ENCODE measurements at regions not wholly inside any gene's neighbourhood (a gene's known extent, or its start where the extent isn't known, plus 50 kb on each side); places are given as distances from the start of the nearest gene placed in this dataset.

DNA sequence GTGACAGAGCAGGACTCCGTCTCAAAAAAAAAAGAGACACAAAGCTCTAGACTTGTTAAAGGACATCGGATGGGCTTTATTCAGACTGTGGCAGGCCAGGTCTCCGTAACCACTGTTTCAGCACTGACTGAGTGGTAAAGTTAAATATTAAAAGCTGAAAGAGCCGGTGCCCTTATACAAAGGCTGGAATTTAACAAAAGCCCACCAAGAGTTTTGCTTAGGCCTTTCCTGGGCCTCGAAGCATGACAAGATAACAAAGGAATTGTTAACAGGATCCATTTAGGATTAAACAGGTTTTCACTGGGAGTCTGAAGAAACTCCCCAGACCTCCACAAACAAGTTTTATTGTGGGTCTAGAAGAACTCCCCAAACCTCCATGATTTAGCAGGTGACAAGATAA lies 727.8 kb downstream of the TYW1 start:
- no peak for DNase-seq
- Histone ChIP-seq H3K4me1 (no peaks in the 10 kb centered on the region), H3K9me3 (peaks cover 0 to 7% (median 0%) of the 10 kb centered on the region in 12 donors), H3K36me3 (no peaks in the 10 kb centered on the region), H3K27me3 (peaks cover 0 to 8% (median 0%) of the 10 kb centered on the region in 9 donors), H3K27ac (no peak overlapping the region), H3K4me3 (no peak overlapping the region)
- ATAC-seq = no peak
- no peak for TF ChIP-seq POLR2A (IDR thresholded peaks at IDR 0.05)
- TF ChIP-seq, protein P1, sequence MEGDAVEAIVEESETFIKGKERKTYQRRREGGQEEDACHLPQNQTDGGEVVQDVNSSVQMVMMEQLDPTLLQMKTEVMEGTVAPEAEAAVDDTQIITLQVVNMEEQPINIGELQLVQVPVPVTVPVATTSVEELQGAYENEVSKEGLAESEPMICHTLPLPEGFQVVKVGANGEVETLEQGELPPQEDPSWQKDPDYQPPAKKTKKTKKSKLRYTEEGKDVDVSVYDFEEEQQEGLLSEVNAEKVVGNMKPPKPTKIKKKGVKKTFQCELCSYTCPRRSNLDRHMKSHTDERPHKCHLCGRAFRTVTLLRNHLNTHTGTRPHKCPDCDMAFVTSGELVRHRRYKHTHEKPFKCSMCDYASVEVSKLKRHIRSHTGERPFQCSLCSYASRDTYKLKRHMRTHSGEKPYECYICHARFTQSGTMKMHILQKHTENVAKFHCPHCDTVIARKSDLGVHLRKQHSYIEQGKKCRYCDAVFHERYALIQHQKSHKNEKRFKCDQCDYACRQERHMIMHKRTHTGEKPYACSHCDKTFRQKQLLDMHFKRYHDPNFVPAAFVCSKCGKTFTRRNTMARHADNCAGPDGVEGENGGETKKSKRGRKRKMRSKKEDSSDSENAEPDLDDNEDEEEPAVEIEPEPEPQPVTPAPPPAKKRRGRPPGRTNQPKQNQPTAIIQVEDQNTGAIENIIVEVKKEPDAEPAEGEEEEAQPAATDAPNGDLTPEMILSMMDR (IDR thresholded peaks at IDR 0.05) = no peak
- intact Hi-C loops (cut with DNase I) = no loop called here
- 73 to 78% (median 75%) methylated on average over 5 of the region's 5 CpGs for WGBS, 4 donors

DNA sequence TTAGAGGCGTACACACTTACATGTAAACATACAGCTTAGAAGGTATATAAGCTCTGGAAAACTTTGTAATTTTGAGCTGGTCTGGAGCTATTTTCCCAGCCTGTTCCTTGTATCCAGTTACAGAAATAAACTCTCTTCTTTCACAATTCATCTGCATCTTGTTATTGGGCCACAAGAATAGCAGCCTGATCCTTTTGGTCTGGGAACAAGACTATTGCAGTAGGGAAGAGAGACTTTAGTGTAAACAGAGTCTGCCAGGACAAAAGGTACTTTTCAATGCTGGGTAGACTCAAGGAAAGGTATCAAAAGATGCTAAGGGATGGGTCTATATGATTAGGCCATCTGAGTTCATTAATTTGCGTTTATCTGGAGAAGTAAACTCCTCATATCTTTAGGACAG lies 728.3 kb downstream of the TYW1 start:
- Histone ChIP-seq H3K27ac (no peak overlapping the region), H3K27me3 (peaks cover 0 to 10% (median 0%) of the 10 kb centered on the region in 9 donors), H3K36me3 (no peaks in the 10 kb centered on the region), H3K9me3 (peaks cover 0 to 7% (median 0%) of the 10 kb centered on the region in 12 donors), H3K4me1 (no peaks in the 10 kb centered on the region), H3K4me3 (no peak overlapping the region)
- intact Hi-C loops (cut with DNase I) = no loop called here
- 75 to 92% (median 81%) methylated on average over 2 of the region's 2 CpGs for WGBS, 4 donors
- no peak for ATAC-seq
- no peak for DNase-seq
- TF ChIP-seq, protein P1 (IDR thresholded peaks at IDR 0.05) = no peak
- no peak for TF ChIP-seq POLR2A (IDR thresholded peaks at IDR 0.05)

DNA sequence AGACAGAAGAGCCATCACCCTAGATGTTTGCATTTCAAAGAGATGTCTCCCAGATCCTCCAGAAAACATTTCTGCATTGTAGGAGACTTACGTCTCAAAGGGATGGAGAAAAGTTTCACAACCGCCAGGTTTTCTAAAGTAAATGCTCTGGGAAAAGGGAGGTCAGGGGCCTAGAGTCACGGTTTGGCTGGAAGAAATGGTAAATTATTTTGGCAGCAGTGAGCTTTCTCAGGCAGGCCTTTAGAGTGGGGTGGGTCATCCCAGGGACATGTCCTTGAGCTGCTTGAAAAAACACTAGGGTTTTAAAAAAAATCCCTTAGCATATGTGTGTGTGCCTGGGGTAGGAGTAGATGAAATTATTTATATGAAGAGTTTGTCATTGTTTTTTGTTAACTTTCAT lies 728.8 kb downstream of the TYW1 start:
- 44 to 66% (median 59%) methylated on average over 3 of the region's 3 CpGs for WGBS, 4 donors
- no peak for ATAC-seq
- TF ChIP-seq, protein P1 (IDR thresholded peaks at IDR 0.05) = no peak
- TF ChIP-seq POLR2A (IDR thresholded peaks at IDR 0.05) = no peak
- peaks cover 0 to 7% (median 0%) of the 10 kb centered on the region in 12 donors for H3K9me3 ChIP-seq
- H3K36me3 ChIP-seq = no peaks in the 10 kb centered on the region
- DNase-seq = no peak
- no peaks in the 10 kb centered on the region for H3K4me1 ChIP-seq
- no peak overlapping the region for H3K4me3 ChIP-seq
- no peak overlapping the region for H3K27ac ChIP-seq
- intact Hi-C loops (cut with DNase I) = no loop called here
- H3K27me3 ChIP-seq = peaks cover 0 to 10% (median 0%) of the 10 kb centered on the region in 9 donors

DNA sequence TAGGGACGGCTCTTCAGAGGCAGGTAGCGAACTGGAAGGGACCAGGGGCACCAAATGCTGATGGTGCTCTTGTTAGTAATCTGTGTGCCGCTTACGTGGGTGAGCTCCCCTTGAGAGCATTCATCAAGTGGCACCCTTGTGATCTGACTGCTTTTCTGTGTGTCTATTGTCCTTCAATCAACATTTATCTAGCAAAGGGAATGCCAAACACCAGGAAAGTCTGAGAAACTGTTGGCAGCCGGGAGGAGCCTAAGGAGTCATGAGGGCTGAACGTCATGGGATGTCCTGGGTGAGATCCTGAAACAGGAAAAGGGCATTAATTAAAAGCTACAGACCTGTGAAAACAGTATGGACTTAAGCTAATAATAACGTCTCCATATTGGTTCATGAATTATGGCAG lies 733.1 kb downstream of the TYW1 start:
- Histone ChIP-seq H3K4me3 (no peak overlapping the region), H3K4me1 (no peaks in the 10 kb centered on the region), H3K27ac (no peak overlapping the region), H3K9me3 (peaks cover 0 to 7% (median 0%) of the 10 kb centered on the region in 12 donors), H3K27me3 (peaks cover 0 to 10% (median 0%) of the 10 kb centered on the region in 9 donors), H3K36me3 (no peaks in the 10 kb centered on the region)
- WGBS, 4 donors = 42 to 65% (median 56%) methylated on average over 7 of the region's 7 CpGs
- intact Hi-C loops (cut with DNase I) = no loop called here
- DNase-seq = no peak
- no peak for ATAC-seq
- TF ChIP-seq POLR2A (IDR thresholded peaks at IDR 0.05) = no peak
- TF ChIP-seq, protein P1 (IDR thresholded peaks at IDR 0.05) = no peak
